Keratinocyte (primary cell): ENCODE measurements at regions not wholly inside any gene's neighbourhood (a gene's known extent, or its start where the extent isn't known, plus 50 kb on each side); places are given as distances from the start of the nearest gene placed in this dataset.

Experiments used
- CTCF ChIP-seq, 3 experiments: IDR thresholded peaks in 1 of 3; conservative IDR thresholded peaks in 1 of 3; optimal IDR thresholded peaks in 1 of 3; 2 replicates in 2 of 3; 3 replicates in 1 of 3; pipeline versions ENCODE3 to v1.5.1; 2011; ENCODE audit warnings: low read length in 3 of 3, mild to moderate bottlenecking in 3 of 3, moderate library complexity in 2 of 3, control low read depth in 1 of 3, inconsistent platforms in 1 of 3; ENCODE audit not compliant: insufficient read depth in 2 of 3; ENCODE audit errors: extremely low read depth in 1 of 3
- EZH2 ChIP-seq: IDR thresholded peaks from one replicate; pipeline ENCODE4 v1.6.1; 2012; ENCODE audit warnings: inconsistent platforms, mild to moderate bottlenecking, low read length, moderate library complexity

GRCh38 chr4:180179146-180179545 is 2064.1 kb upstream of the TENM3 start:
- TF ChIP-seq EZH2 (no peak), CTCF (optimal IDR thresholded peaks at IDR 0.05 in 1 of 3, IDR thresholded peaks at IDR 0.05 in 1 of 3, conservative IDR thresholded peaks at IDR 0.05 in 1 of 3; ENCODE audit: extremely low read depth in 1 of 3, insufficient read depth in 2 of 3, low read length in 3 of 3) (no peak)
